ENCODE measurements at regions not wholly inside any gene's neighbourhood (a gene's known extent, or its start where the extent isn't known, plus 50 kb on each side); places are given as distances from the start of the nearest gene placed in this dataset.
"Not testable (repeated sequence)": the region's sequence is repeated elsewhere in the genome, so short reads cannot be mapped to it uniquely, and the experiment has no call there.

DNA sequence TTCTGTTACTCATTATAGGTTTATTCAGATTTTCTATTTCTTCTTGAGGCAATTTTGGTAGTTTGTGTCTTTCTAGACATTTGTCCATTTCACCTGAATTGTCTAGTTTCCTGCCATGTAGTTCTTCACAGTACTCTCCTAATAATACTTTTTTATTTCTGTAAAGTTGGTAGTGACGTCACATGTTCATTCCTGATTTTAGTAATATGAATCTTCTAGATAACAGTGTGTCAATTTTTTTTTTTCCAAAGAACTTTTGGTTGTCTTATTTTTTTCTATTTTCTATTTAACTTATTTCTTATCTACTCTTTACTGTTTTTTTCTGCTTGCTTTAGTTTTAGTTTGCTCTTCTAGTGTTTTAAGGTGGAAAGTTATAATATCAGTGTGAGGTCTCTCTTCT lies 197.3 kb upstream of the SHH start:
- Histone ChIP-seq H3K4me1 (no peaks in the 10 kb centered on the region), H3K27ac (no peak overlapping the region), H3K27me3 (ENCODE audit: low read depth) (no peaks in the 10 kb centered on the region), H3K9me3 (peaks cover 4% of the 10 kb centered on the region), H3K36me3 (no peaks in the 10 kb centered on the region), H3K4me3 (no peak overlapping the region)
- DNase-seq (no peak), ATAC-seq (no peak)
- TF ChIP-seq CTCF (IDR thresholded peaks at IDR 0.05), result no peak
- intact Hi-C loops (cut with DNase I), result no loop called here

- H3K4me1 ChIP-seq; H3K4me3 ChIP-seq; DNase-seq; H3K36me3 ChIP-seq; H3K9me3 ChIP-seq; H3K27ac ChIP-seq; intact Hi-C loops (cut with DNase I); ATAC-seq; H3K27me3 ChIP-seq (ENCODE audit: low read depth): not testable (repeated sequence)
Measured at GRCh38 chr7:156006876-156007275, 194.6 kb upstream of the SHH start.

DNA sequence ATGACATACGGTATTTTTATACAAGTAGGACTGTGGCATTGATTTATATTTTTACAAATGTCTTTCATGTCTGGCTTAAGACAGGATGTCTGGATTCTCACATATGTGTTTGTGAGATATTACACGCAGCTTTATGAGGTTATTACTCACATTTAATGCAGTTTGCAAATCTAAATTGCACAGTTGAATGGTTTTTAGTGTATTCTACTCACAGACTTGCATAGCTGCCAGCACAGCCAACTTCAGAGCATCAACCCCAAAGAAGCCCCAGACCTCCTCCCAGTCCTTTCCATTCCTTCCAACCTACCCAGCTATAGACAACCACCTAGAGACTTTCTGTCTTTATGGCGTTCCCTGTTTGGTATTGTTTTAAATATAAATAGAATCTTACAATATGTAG lies 193.8 kb upstream of the SHH start:
- Histone ChIP-seq H3K27me3 (ENCODE audit: low read depth) (no peaks in the 10 kb centered on the region), H3K36me3 (no peaks in the 10 kb centered on the region), H3K4me1 (no peaks in the 10 kb centered on the region), H3K4me3 (no peak overlapping the region), H3K9me3 (peaks cover 4% of the 10 kb centered on the region), H3K27ac (no peak overlapping the region)
- TF ChIP-seq CTCF (IDR thresholded peaks at IDR 0.05), result no peak
- intact Hi-C loops (cut with DNase I), result no loop called here
- no peak for ATAC-seq
- DNase-seq, result no peak

- no peak for ATAC-seq
- no peak overlapping the region for H3K27ac ChIP-seq
- no peaks in the 10 kb centered on the region for H3K36me3 ChIP-seq
- TF ChIP-seq CTCF (IDR thresholded peaks at IDR 0.05), result no peak
- H3K4me1 ChIP-seq, result no peaks in the 10 kb centered on the region
- peaks cover 4% of the 10 kb centered on the region for H3K9me3 ChIP-seq
- no peaks in the 10 kb centered on the region for H3K27me3 ChIP-seq (ENCODE audit: low read depth)
- intact Hi-C loops (cut with DNase I), result no loop called here
- DNase-seq, result no peak
- no peak overlapping the region for H3K4me3 ChIP-seq
Measured at GRCh38 chr7:156005202-156005691, 193.0 kb upstream of the SHH start.

DNA sequence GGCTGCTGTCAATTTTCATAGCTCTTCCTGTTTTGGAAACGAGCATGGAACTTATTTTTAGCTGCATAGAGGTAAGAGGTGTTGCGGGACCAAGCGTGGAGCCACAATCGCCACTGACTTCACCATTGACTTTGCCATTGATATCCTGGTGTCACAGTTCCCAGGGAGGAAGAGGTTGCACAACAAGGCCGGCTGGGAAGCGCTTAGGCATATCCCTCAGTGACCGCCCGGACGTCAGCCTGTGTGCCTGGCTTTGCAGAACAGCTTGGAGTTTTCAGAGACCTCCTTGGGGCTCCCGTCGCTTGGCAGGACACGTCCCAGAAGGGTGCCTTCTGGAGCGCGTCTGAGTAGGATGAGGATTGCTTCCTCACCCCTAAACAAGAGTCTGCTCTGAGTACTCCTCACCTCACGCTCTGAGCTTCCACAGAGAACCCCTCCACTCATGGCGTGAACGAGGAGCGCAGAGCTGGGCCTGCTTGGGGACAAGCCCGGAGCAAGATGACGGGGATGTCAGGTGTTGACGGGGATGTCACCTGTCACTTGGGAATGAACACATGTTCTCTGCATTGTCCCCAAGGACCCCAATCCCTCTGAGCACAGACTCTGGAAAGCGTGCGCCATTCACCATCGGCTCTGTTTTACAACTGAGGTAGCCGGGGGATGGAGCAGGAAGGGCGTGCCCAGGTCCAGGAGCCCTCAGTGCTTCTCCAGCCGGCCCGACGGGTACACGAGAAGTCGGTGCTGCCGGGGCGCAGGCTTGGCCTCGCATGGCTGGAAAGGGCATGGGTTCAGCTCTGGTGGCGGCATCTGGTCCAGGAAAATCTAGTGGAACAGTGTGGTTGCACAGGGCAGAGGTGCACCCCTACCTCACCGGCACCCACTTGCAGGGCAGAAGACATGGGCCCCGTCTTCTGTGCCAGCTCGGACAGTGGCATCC lies 192.3 kb upstream of the SHH start:
- Histone ChIP-seq H3K9me3 (peaks cover 4% of the 10 kb centered on the region), H3K4me1 (no peaks in the 10 kb centered on the region), H3K4me3 (no peak overlapping the region), H3K27ac (no peak overlapping the region), H3K27me3 (ENCODE audit: low read depth) (no peaks in the 10 kb centered on the region), H3K36me3 (no peaks in the 10 kb centered on the region)
- intact Hi-C loops (cut with DNase I), result no loop called here
- DNase-seq (no peak), ATAC-seq (no peak)
- TF ChIP-seq CTCF (IDR thresholded peaks at IDR 0.05), result no peak

Measured in lower lobe of right lung (tissue), 2 donors.